Neural cell (in vitro differentiated cells): ENCODE measurements at regions not wholly inside any gene's neighbourhood (a gene's known extent, or its start where the extent isn't known, plus 50 kb on each side); places are given as distances from the start of the nearest gene placed in this dataset.

ENCODE experiments used
- H2AFZ ChIP-seq: fragments of 200-600, 300-800 bp; sonication (generic), shearing (Covaris generic); 2 replicates; pipeline ENCODE4 v1.6.0; 2014; ENCODE audit warnings: low read depth, mild to moderate bottlenecking, antibody characterized with exemption, low read length, moderate library complexity
- H3F3A ChIP-seq: fragments of 200-600 bp; shearing (Covaris generic); 2 replicates; pipeline ENCODE4 v1.6.1; 2016; ENCODE audit warnings: mild to moderate bottlenecking, moderate library complexity, mixed read lengths, antibody characterized with exemption, low read length; ENCODE audit not compliant: insufficient read depth, poor library complexity, severe bottlenecking
- H3K27ac ChIP-seq: fragments of 200-600, 300-800 bp; sonication (generic), shearing (Covaris generic); 2 replicates; pipeline ENCODE4 v1.5.1; 2014; ENCODE audit warnings: mild to moderate bottlenecking, low read length, moderate library complexity
- H3K27me3 ChIP-seq: fragments of 300-800, 200-600 bp; sonication (generic), shearing (Covaris generic); 2 replicates; pipeline ENCODE4 v1.6.0; 2014; ENCODE audit warnings: mild to moderate bottlenecking, low read depth, low read length, moderate library complexity; ENCODE audit not compliant: insufficient read depth
- H3K36me3 ChIP-seq: fragments of 300-800, 200-600 bp; sonication (generic), shearing (Covaris generic); 2 replicates; pipeline ENCODE4 v1.5.1; 2014; ENCODE audit warnings: mild to moderate bottlenecking, antibody characterized with exemption, low read length, moderate library complexity; ENCODE audit not compliant: insufficient read depth
- H3K4me2 ChIP-seq: fragments of 300-800, 200-600 bp; sonication (generic), shearing (Covaris generic); 2 replicates; pipeline ENCODE4 v1.6.0; 2014; ENCODE audit warnings: mild to moderate bottlenecking, low read length
- H3K4me3 ChIP-seq: fragments of 300-800, 200-600 bp; sonication (generic), shearing (Covaris generic); 2 replicates; pipeline ENCODE4 v1.5.1; 2014; ENCODE audit warnings: mild to moderate bottlenecking, low read length, moderate library complexity
- H3K79me2 ChIP-seq: fragments of 200-600 bp; shearing (Covaris generic); replicated peaks from 2 replicates; pipeline ENCODE4 v1.6.0; 2014; ENCODE audit warnings: mild to moderate bottlenecking, low read length, moderate library complexity; ENCODE audit not compliant: insufficient read depth
- H3K9ac ChIP-seq: fragments of 300-800, 200-600 bp; sonication (generic), shearing (Covaris generic); 2 replicates; pipeline ENCODE4 v1.6.1; 2016; ENCODE audit warnings: mild to moderate bottlenecking, low read length, mixed read lengths
- H3K9me2 ChIP-seq: fragments of 200-600 bp; shearing (Covaris generic); 2 replicates; pipeline ENCODE4 v1.6.1; 2016; ENCODE audit warnings: mild to moderate bottlenecking, low read length, mixed read lengths; ENCODE audit not compliant: insufficient read depth
- H3K9me3 ChIP-seq: fragments of 200-600, 300-800 bp; sonication (generic), shearing (Covaris generic); 2 replicates; pipeline ENCODE4 v1.6.1; 2016; ENCODE audit warnings: mild to moderate bottlenecking, mixed run types, low read length, moderate library complexity, mixed read lengths
- H4K20me1 ChIP-seq: fragments of 200-600 bp; shearing (Covaris generic); 2 replicates; pipeline ENCODE4 v1.6.1; 2016; ENCODE audit warnings: mild to moderate bottlenecking, mixed run types; ENCODE audit not compliant: insufficient read depth
- EP300 ChIP-seq: fragments of 450-650 bp; conservative IDR thresholded peaks from 2 replicates; pipeline ENCODE4 v1.6.1; 2014; ENCODE audit warnings: antibody characterized with exemption, mild to moderate bottlenecking, moderate library complexity; ENCODE audit not compliant: poor library complexity, severe bottlenecking
- EZH2 ChIP-seq: fragments of 200-600, 300-800 bp; shearing (Covaris generic), sonication (generic); IDR thresholded peaks from 2 replicates; pipeline ENCODE4 v1.6.1; 2014; ENCODE audit warnings: antibody characterized with exemption, low read length, borderline replicate concordance, mild to moderate bottlenecking; ENCODE audit not compliant: insufficient read depth, poor library complexity, severe bottlenecking
- MXI1 ChIP-seq: fragments of 450-650 bp; conservative IDR thresholded peaks from 2 replicates; pipeline ENCODE4 v1.6.1; 2014; ENCODE audit warnings: antibody characterized with exemption, mild to moderate bottlenecking; ENCODE audit not compliant: poor library complexity, severe bottlenecking
- POLR2AphosphoS5 ChIP-seq: IDR thresholded peaks from 2 replicates; pipeline ENCODE4 v1.6.1; 2012
- RAD21 ChIP-seq: fragments of 450-650 bp; conservative IDR thresholded peaks from 2 replicates; pipeline ENCODE4 v1.6.1; 2014; ENCODE audit warnings: antibody characterized with exemption, mild to moderate bottlenecking, moderate library complexity
- SMC3 ChIP-seq: fragments of 450-650 bp; conservative IDR thresholded peaks from 2 replicates; pipeline ENCODE4 v1.6.1; 2014; ENCODE audit warnings: antibody characterized with exemption, mild to moderate bottlenecking, moderate library complexity; ENCODE audit not compliant: poor library complexity
- TAF1 ChIP-seq: IDR thresholded peaks from 2 replicates; pipeline ENCODE4 v1.6.1; 2012; ENCODE audit warnings: low read depth
- TF ChIP-seq, protein P1 (sequence below): IDR thresholded peaks from 2 replicates; pipeline ENCODE4 v1.6.1; 2012; ENCODE audit warnings: borderline replicate concordance
- TF ChIP-seq, protein P2 (sequence below): fragments of 450-650 bp; IDR thresholded peaks from 2 replicates; pipeline ENCODE4 v1.5.1; 2014; ENCODE audit warnings: antibody characterized with exemption, mild to moderate bottlenecking, moderate library complexity; ENCODE audit not compliant: poor library complexity, severe bottlenecking

- no peak for TF ChIP-seq SMC3
These were observed 236.0 kb upstream of the SYT1 start (continued) for GRCh38 chr12:78628491-78629100.

DNA sequence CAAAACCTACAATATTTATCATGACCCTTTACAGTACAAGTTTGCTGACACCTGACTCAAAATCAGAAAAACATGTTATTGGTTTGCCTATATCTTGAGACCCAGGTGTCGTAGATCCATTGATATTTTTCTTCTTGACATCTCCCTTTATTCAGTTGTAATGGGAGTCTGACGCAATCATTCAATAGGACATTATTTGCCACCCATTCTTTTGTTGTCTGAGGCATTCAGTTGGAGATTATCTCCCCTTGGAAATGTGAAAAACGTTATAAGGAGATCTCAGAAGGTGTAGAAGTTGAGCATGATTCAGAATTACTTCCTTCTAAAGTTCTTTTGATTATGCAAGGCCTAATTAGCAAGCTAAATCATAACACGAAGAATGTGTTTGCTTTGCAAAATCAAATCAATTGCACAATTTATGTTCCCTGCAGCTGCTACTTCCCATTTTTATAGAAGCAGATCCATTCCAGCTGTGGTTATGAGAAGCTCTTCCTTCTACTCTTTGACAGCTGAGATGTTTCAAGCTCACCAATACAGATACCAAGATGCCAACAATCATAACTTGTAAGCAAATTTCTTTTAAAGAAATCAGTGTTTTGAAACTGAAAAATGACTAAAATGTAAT, 228.2 kb upstream of the SYT1 start:
- Histone ChIP-seq H3K9me3 (no peaks in the 10 kb centered on the region), H4K20me1 (no peaks in the 10 kb centered on the region), H3K79me2 (no peaks in the 10 kb centered on the region), H3K4me3 (no peak overlapping the region), H3K27ac (no peak overlapping the region), H2AFZ (no peak overlapping the region), H3K9me2 (no peaks in the 10 kb centered on the region), H3K9ac (no peak overlapping the region), H3K36me3 (no peaks in the 10 kb centered on the region), H3K4me2 (no peak overlapping the region), H3K27me3 (no peaks in the 10 kb centered on the region), H3F3A (no peaks in the 10 kb centered on the region)
- TF ChIP-seq MXI1 (no peak), POLR2AphosphoS5 (no peak), EZH2 (no peak), EP300 (no peak), RAD21 (no peak), SMC3 (no peak), TAF1 (no peak)
- TF ChIP-seq, protein P1, sequence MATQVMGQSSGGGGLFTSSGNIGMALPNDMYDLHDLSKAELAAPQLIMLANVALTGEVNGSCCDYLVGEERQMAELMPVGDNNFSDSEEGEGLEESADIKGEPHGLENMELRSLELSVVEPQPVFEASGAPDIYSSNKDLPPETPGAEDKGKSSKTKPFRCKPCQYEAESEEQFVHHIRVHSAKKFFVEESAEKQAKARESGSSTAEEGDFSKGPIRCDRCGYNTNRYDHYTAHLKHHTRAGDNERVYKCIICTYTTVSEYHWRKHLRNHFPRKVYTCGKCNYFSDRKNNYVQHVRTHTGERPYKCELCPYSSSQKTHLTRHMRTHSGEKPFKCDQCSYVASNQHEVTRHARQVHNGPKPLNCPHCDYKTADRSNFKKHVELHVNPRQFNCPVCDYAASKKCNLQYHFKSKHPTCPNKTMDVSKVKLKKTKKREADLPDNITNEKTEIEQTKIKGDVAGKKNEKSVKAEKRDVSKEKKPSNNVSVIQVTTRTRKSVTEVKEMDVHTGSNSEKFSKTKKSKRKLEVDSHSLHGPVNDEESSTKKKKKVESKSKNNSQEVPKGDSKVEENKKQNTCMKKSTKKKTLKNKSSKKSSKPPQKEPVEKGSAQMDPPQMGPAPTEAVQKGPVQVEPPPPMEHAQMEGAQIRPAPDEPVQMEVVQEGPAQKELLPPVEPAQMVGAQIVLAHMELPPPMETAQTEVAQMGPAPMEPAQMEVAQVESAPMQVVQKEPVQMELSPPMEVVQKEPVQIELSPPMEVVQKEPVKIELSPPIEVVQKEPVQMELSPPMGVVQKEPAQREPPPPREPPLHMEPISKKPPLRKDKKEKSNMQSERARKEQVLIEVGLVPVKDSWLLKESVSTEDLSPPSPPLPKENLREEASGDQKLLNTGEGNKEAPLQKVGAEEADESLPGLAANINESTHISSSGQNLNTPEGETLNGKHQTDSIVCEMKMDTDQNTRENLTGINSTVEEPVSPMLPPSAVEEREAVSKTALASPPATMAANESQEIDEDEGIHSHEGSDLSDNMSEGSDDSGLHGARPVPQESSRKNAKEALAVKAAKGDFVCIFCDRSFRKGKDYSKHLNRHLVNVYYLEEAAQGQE: no peak
- TF ChIP-seq, protein P2, sequence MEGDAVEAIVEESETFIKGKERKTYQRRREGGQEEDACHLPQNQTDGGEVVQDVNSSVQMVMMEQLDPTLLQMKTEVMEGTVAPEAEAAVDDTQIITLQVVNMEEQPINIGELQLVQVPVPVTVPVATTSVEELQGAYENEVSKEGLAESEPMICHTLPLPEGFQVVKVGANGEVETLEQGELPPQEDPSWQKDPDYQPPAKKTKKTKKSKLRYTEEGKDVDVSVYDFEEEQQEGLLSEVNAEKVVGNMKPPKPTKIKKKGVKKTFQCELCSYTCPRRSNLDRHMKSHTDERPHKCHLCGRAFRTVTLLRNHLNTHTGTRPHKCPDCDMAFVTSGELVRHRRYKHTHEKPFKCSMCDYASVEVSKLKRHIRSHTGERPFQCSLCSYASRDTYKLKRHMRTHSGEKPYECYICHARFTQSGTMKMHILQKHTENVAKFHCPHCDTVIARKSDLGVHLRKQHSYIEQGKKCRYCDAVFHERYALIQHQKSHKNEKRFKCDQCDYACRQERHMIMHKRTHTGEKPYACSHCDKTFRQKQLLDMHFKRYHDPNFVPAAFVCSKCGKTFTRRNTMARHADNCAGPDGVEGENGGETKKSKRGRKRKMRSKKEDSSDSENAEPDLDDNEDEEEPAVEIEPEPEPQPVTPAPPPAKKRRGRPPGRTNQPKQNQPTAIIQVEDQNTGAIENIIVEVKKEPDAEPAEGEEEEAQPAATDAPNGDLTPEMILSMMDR: no peak

- H3K27me3 ChIP-seq: no peaks in the 10 kb centered on the region
- no peaks in the 10 kb centered on the region for H4K20me1 ChIP-seq
- TF ChIP-seq, protein P2: no peak
- TF ChIP-seq SMC3 (no peak), EP300 (no peak), POLR2AphosphoS5 (no peak), MXI1 (no peak), TAF1 (no peak), RAD21 (no peak), EZH2 (no peak)
- TF ChIP-seq, protein P1: no peak
- no peaks in the 10 kb centered on the region for H3K9me2 ChIP-seq
- H3K9ac ChIP-seq: no peak overlapping the region
- H2AFZ ChIP-seq: no peak overlapping the region
- no peaks in the 10 kb centered on the region for H3K36me3 ChIP-seq
- no peaks in the 10 kb centered on the region for H3K79me2 ChIP-seq
- no peak overlapping the region for H3K4me2 ChIP-seq
- H3K4me3 ChIP-seq: no peak overlapping the region
- H3K9me3 ChIP-seq: no peaks in the 10 kb centered on the region
- H3F3A ChIP-seq: no peaks in the 10 kb centered on the region
- no peak overlapping the region for H3K27ac ChIP-seq
These were observed 222.6 kb upstream of the SYT1 start for GRCh38 chr12:78641837-78642423.
